GM21528 (cell line): ENCODE measurements at regions not wholly inside any gene's neighbourhood (a gene's known extent, or its start where the extent isn't known, plus 50 kb on each side); places are given as distances from the start of the nearest gene placed in this dataset.

Experiments used
- ATAC-seq: cut with Tn5 transposase; IDR thresholded peaks from one replicate; pipeline ENCODE4 v1.9.1; 2021; ENCODE audit warnings: mild to moderate bottlenecking, moderate library complexity; ENCODE audit not compliant: unreplicated experiment, low FRiP score

- no peak for ATAC-seq
Observed at GRCh38 chr1:65729259-65729658, 63.4 kb upstream of the PDE4B start.

- no peak for ATAC-seq
Observed at GRCh38 chr1:65734979-65735378, 57.7 kb upstream of the PDE4B start.

GRCh38 chr1:65741993-65742392 is 50.7 kb upstream of the PDE4B start:
- ATAC-seq = no peak
